ENCODE measurements at regions not wholly inside any gene's neighbourhood (a gene's known extent, or its start where the extent isn't known, plus 50 kb on each side); places are given as distances from the start of the nearest gene placed in this dataset.
A peak's percentile ranks its signal among the peaks of the same experiment; 100 is the strongest.

GRCh38 chr15:34656005-34656796 lies 72.8 kb upstream of the GOLGA8B start (continued):
- TF ChIP-seq YY1 (IDR thresholded peaks at IDR 0.05; ENCODE audit: borderline replicate concordance in 1 of 3, control insufficient read depth in 1 of 3, extremely low read depth in 1 of 3, insufficient read depth in 3 of 3, insufficient read length in 1 of 3, insufficient replicate concordance in 2 of 3, low read depth in 1 of 3, low read length in 2 of 3) (peak in 1 of 3 experiments; percentile 9), NR1H2 (CRISPR knock-in tag; IDR thresholded peaks at IDR 0.05) (no peak), ZNF609 (CRISPR knock-in tag; IDR thresholded peaks at IDR 0.05; ENCODE audit: borderline replicate concordance) (no peak), RBM14 (IDR thresholded peaks at IDR 0.05; ENCODE audit: borderline replicate concordance, insufficient read depth, low read depth, low read length) (no peak), ZKSCAN8 (CRISPR knock-in tag; IDR thresholded peaks at IDR 0.05) (peak; percentile 93), NFRKB (IDR thresholded peaks at IDR 0.05; ENCODE audit: low read depth) (no peak), NR2F6 (CRISPR knock-in tag; IDR thresholded peaks at IDR 0.05) (peak; percentile 90), NR0B1 (IDR thresholded peaks at IDR 0.05; ENCODE audit: partially characterized antibody) (no peak), ZNF57 (CRISPR knock-in tag; IDR thresholded peaks at IDR 0.05) (peak; percentile 59; the same call in 1 of the 2 replicates), RB1 (IDR thresholded peaks at IDR 0.05; ENCODE audit: low read depth) (no peak), KLF6 (CRISPR knock-in tag; IDR thresholded peaks at IDR 0.05; ENCODE audit: borderline replicate concordance) (peak; percentile 97), RAD51 (IDR thresholded peaks at IDR 0.05; ENCODE audit: borderline replicate concordance, low read depth) (no peak), FOXP1 (CRISPR knock-in tag; IDR thresholded peaks at IDR 0.05) (no peak), ZNF347 (CRISPR knock-in tag; IDR thresholded peaks at IDR 0.05; ENCODE audit: low read depth) (peak; percentile 86; the same call in 1 of the 2 replicates), ZNF778 (CRISPR knock-in tag; IDR thresholded peaks at IDR 0.05) (no peak), KLF1 (tag; IDR thresholded peaks at IDR 0.05) (0 out of 2 replicates have a peak, but pooled peaks have one; percentile 54), FOXK2 (conservative IDR thresholded peaks at IDR 0.05 in 1 of 2, IDR thresholded peaks at IDR 0.05 in 1 of 2; ENCODE audit: low read depth in 2 of 2) (no peak), NFIX (CRISPR knock-in tag; IDR thresholded peaks at IDR 0.05; ENCODE audit: low read depth) (peak; percentile 57), ZNF79 (CRISPR knock-in tag; IDR thresholded peaks at IDR 0.05; ENCODE audit: low read depth) (peak; percentile 91), ILF3 (IDR thresholded peaks at IDR 0.05; ENCODE audit: borderline replicate concordance) (no peak), BRCA1 (IDR thresholded peaks at IDR 0.05) (no peak), BRCA1 (CRISPR knock-in tag; IDR thresholded peaks at IDR 0.05) (no peak), RBM39 (optimal IDR thresholded peaks at IDR 0.05; ENCODE audit: low read depth, low read length) (no peak)
